Type B pancreatic cell (in vitro differentiated cells): ENCODE measurements at regions not wholly inside any gene's neighbourhood (a gene's known extent, or its start where the extent isn't known, plus 50 kb on each side); places are given as distances from the start of the nearest gene placed in this dataset.

Experiments
- DNase-seq: peaks from one replicate; pipeline ENCODE4 v3.0.0; 2021; ENCODE audit warnings: mixed read lengths; ENCODE audit not compliant: unreplicated experiment; ENCODE audit errors: extremely low spot score
- H3K27ac Mint-ChIP-seq: 2 replicates; pipeline ENCODE4 v1.8.0; 2021; ENCODE audit warnings: mild to moderate bottlenecking, mixed read lengths
- H3K27me3 Mint-ChIP-seq: 2 replicates; pipeline ENCODE4 v1.8.0; 2021; ENCODE audit warnings: mixed read lengths
- H3K36me3 Mint-ChIP-seq: 2 replicates; pipeline ENCODE4 v1.8.0; 2021; ENCODE audit warnings: mixed read lengths
- H3K4me1 Mint-ChIP-seq: one replicate; pipeline ENCODE4 v1.8.0; 2021; ENCODE audit warnings: mixed read lengths; ENCODE audit not compliant: unreplicated experiment
- H3K4me3 Mint-ChIP-seq: 2 replicates; pipeline ENCODE4 v1.8.0; 2021; ENCODE audit warnings: mild to moderate bottlenecking, mixed read lengths
- H3K9me3 Mint-ChIP-seq: 2 replicates; pipeline ENCODE4 v1.8.0; 2021; ENCODE audit warnings: mixed read lengths
- CTCF ChIP-seq: fragments of 200-600 bp; sonication (generic); conservative IDR thresholded peaks from 2 replicates; pipeline ENCODE4 v1.5.0; 2021; ENCODE audit warnings: antibody characterized with exemption, mild to moderate bottlenecking

- Mint-ChIP-seq H3K36me3 (no peaks in the 10 kb centered on the region), H3K4me1 (no peaks in the 10 kb centered on the region), H3K4me3 (no peak overlapping the region), H3K9me3 (no peaks in the 10 kb centered on the region), H3K27ac (no peak overlapping the region), H3K27me3 (no peaks in the 10 kb centered on the region)
- no peak for TF ChIP-seq CTCF
- DNase-seq, result no peak
These were observed 552.1 kb downstream of the DCDC2C start for GRCh38 chr2:4255491-4255890.

- TF ChIP-seq CTCF, result no peak
- H3K27me3 Mint-ChIP-seq, result no peaks in the 10 kb centered on the region
- no peak overlapping the region for H3K4me3 Mint-ChIP-seq
- H3K36me3 Mint-ChIP-seq, result no peaks in the 10 kb centered on the region
- no peaks in the 10 kb centered on the region for H3K4me1 Mint-ChIP-seq
- H3K9me3 Mint-ChIP-seq, result no peaks in the 10 kb centered on the region
- no peak overlapping the region for H3K27ac Mint-ChIP-seq
- no peak for DNase-seq
These were observed 553.0 kb downstream of the DCDC2C start for GRCh38 chr2:4256351-4256750.

- no peak for DNase-seq
- TF ChIP-seq CTCF, result no peak
- H3K4me3 Mint-ChIP-seq, result no peak overlapping the region
- no peak overlapping the region for H3K27ac Mint-ChIP-seq
- H3K4me1 Mint-ChIP-seq, result no peaks in the 10 kb centered on the region
- H3K27me3 Mint-ChIP-seq, result no peaks in the 10 kb centered on the region
- H3K36me3 Mint-ChIP-seq, result no peaks in the 10 kb centered on the region
- no peaks in the 10 kb centered on the region for H3K9me3 Mint-ChIP-seq
These were observed 555.2 kb downstream of the DCDC2C start for GRCh38 chr2:4258563-4258962.

GRCh38 chr2:4265936-4266335 is 562.6 kb downstream of the DCDC2C start:
- no peak for DNase-seq
- Mint-ChIP-seq H3K36me3 (no peaks in the 10 kb centered on the region), H3K4me3 (no peak overlapping the region), H3K9me3 (no peaks in the 10 kb centered on the region), H3K27me3 (no peaks in the 10 kb centered on the region), H3K4me1 (peaks cover 4% of the 10 kb centered on the region), H3K27ac (no peak overlapping the region)
- no peak for TF ChIP-seq CTCF

GRCh38 chr2:4269885-4270284 is 566.5 kb downstream of the DCDC2C start:
- no peak for TF ChIP-seq CTCF
- Mint-ChIP-seq H3K27ac (no peak overlapping the region), H3K27me3 (no peaks in the 10 kb centered on the region), H3K4me3 (no peak overlapping the region), H3K4me1 (peaks cover 4% of the 10 kb centered on the region), H3K36me3 (no peaks in the 10 kb centered on the region), H3K9me3 (no peaks in the 10 kb centered on the region)
- no peak for DNase-seq

GRCh38 chr2:4272261-4272858 is 569.0 kb downstream of the DCDC2C start:
- Mint-ChIP-seq H3K27me3 (peaks cover 6% of the 10 kb centered on the region), H3K4me1 (no peaks in the 10 kb centered on the region), H3K9me3 (no peaks in the 10 kb centered on the region), H3K36me3 (no peaks in the 10 kb centered on the region), H3K4me3 (no peak overlapping the region), H3K27ac (no peak overlapping the region)
- TF ChIP-seq CTCF, result no peak
- no peak for DNase-seq
